DOHH2 (cell line): ENCODE measurements at regions not wholly inside any gene's neighbourhood (a gene's known extent, or its start where the extent isn't known, plus 50 kb on each side); places are given as distances from the start of the nearest gene placed in this dataset.

Source experiments
- H3F3A ChIP-seq: fragments of 200-600 bp; sonication (generic), shearing (Covaris generic); 2 replicates; pipeline ENCODE4 v1.6.0; 2016; ENCODE audit warnings: antibody characterized with exemption, mild to moderate bottlenecking; ENCODE audit not compliant: control insufficient read depth, insufficient read depth
- H3K27ac ChIP-seq: fragments of 200-600 bp; sonication (generic); 2 replicates; pipeline ENCODE4 v1.5.1; 2014; ENCODE audit warnings: low read depth, mild to moderate bottlenecking, low read length, moderate library complexity
- H3K27me3 ChIP-seq: fragments of 200-600 bp; sonication (generic); 2 replicates; pipeline ENCODE4 v1.6.1; 2014; ENCODE audit warnings: mild to moderate bottlenecking, low read length, mixed read lengths; ENCODE audit not compliant: control insufficient read depth
- H3K36me3 ChIP-seq: fragments of 200-600 bp; sonication (generic); 2 replicates; pipeline ENCODE4 v1.6.1; 2014; ENCODE audit warnings: mild to moderate bottlenecking, low read length, moderate library complexity, mixed read lengths; ENCODE audit not compliant: control insufficient read depth
- H3K4me1 ChIP-seq: fragments of 200-600 bp; sonication (generic); 2 replicates; pipeline ENCODE4 v1.6.1; 2014; ENCODE audit warnings: mild to moderate bottlenecking, low read length, mixed read lengths; ENCODE audit not compliant: control insufficient read depth
- H3K4me2 ChIP-seq: fragments of 200-600 bp; sonication (generic); 2 replicates; pipeline ENCODE4 v1.6.0; 2014; ENCODE audit warnings: mild to moderate bottlenecking, low read length, moderate library complexity
- H3K4me3 ChIP-seq: fragments of 200-600 bp; sonication (generic); 2 replicates; pipeline ENCODE4 v1.5.1; 2014; ENCODE audit warnings: mild to moderate bottlenecking, low read length, mixed read lengths
- H3K79me2 ChIP-seq: fragments of 200-600 bp; sonication (generic); 2 replicates; pipeline ENCODE4 v1.6.1; 2014; ENCODE audit warnings: mild to moderate bottlenecking, low read length, mixed read lengths; ENCODE audit not compliant: control insufficient read depth
- H3K9me2 ChIP-seq: fragments of 200-600 bp; sonication (generic); replicated peaks from 2 replicates; pipeline ENCODE4 v1.6.1; 2014; ENCODE audit warnings: mild to moderate bottlenecking, low read length, mixed read lengths; ENCODE audit not compliant: control insufficient read depth
- H3K9me3 ChIP-seq: fragments of 200-600 bp; sonication (generic); 2 replicates; pipeline ENCODE4 v1.6.1; 2014; ENCODE audit warnings: antibody characterized with exemption, low read length, mixed read lengths; ENCODE audit not compliant: control insufficient read depth, insufficient read depth
- H4K20me1 ChIP-seq: fragments of 200-600 bp; sonication (generic); 2 replicates; pipeline ENCODE4 v1.6.0; 2014; ENCODE audit warnings: low read depth, mild to moderate bottlenecking, antibody characterized with exemption, low read length, moderate library complexity; ENCODE audit not compliant: control insufficient read depth, insufficient read depth
- EZH2phosphoT487 ChIP-seq: fragments of 200-600 bp; sonication (generic); IDR thresholded peaks from 2 replicates; pipeline ENCODE4 v1.6.1; 2017; ENCODE audit warnings: borderline replicate concordance, mild to moderate bottlenecking, antibody characterized with exemption, low read length, moderate library complexity, mixed read lengths
- TF ChIP-seq, protein P1 (sequence below): fragments of 200-600 bp; sonication (generic); IDR thresholded peaks from one replicate; pipeline ENCODE4 v1.5.1; 2014; ENCODE audit warnings: antibody characterized with exemption, mild to moderate bottlenecking, low read depth, low read length; ENCODE audit not compliant: poor library complexity, severe bottlenecking

DNA sequence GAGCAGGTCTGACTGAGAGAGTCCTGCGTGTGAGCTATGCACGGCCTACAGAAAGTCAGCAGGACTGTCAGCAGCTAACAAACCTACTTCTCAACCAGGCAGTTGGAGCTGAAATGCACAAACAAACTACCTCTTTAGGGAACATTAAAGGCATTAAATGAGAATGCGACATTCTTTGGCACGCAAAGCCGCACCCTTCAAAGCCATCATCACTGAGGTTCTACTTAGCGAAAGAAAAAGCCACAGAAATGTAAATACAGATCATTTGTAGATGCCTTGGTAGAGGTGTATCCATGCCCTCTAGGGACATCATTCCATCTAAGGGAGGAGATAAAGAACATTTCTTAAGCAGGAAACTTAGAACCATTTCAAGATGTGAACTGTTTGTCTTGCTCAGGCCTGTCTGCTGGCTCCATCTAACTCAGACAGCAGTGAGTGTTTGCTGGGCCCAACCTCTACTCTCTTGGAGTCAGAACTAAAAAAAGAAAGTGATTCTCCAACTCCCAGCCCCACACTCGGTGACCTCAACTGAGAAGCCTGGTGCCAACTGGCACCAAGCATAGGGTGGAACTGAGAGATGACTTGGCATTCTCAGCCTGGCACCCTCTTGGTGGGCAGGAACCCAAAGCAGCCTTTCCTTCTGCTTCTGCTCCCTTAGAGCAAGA is 63.5 kb upstream of the MBIP start:
- no peaks in the 10 kb centered on the region for H3K36me3 ChIP-seq
- no peak for TF ChIP-seq EZH2phosphoT487
- TF ChIP-seq, protein P1, sequence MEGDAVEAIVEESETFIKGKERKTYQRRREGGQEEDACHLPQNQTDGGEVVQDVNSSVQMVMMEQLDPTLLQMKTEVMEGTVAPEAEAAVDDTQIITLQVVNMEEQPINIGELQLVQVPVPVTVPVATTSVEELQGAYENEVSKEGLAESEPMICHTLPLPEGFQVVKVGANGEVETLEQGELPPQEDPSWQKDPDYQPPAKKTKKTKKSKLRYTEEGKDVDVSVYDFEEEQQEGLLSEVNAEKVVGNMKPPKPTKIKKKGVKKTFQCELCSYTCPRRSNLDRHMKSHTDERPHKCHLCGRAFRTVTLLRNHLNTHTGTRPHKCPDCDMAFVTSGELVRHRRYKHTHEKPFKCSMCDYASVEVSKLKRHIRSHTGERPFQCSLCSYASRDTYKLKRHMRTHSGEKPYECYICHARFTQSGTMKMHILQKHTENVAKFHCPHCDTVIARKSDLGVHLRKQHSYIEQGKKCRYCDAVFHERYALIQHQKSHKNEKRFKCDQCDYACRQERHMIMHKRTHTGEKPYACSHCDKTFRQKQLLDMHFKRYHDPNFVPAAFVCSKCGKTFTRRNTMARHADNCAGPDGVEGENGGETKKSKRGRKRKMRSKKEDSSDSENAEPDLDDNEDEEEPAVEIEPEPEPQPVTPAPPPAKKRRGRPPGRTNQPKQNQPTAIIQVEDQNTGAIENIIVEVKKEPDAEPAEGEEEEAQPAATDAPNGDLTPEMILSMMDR = no peak
- no peaks in the 10 kb centered on the region for H3F3A ChIP-seq
- no peaks in the 10 kb centered on the region for H3K9me3 ChIP-seq
- no peaks in the 10 kb centered on the region for H3K27me3 ChIP-seq
- H3K9me2 ChIP-seq = no peaks in the 10 kb centered on the region
- H4K20me1 ChIP-seq = no peaks in the 10 kb centered on the region
- no peak overlapping the region for H3K4me3 ChIP-seq
- no peak overlapping the region for H3K27ac ChIP-seq
- H3K4me2 ChIP-seq = no peak overlapping the region
- H3K79me2 ChIP-seq = no peaks in the 10 kb centered on the region
- H3K4me1 ChIP-seq = no peaks in the 10 kb centered on the region

DNA sequence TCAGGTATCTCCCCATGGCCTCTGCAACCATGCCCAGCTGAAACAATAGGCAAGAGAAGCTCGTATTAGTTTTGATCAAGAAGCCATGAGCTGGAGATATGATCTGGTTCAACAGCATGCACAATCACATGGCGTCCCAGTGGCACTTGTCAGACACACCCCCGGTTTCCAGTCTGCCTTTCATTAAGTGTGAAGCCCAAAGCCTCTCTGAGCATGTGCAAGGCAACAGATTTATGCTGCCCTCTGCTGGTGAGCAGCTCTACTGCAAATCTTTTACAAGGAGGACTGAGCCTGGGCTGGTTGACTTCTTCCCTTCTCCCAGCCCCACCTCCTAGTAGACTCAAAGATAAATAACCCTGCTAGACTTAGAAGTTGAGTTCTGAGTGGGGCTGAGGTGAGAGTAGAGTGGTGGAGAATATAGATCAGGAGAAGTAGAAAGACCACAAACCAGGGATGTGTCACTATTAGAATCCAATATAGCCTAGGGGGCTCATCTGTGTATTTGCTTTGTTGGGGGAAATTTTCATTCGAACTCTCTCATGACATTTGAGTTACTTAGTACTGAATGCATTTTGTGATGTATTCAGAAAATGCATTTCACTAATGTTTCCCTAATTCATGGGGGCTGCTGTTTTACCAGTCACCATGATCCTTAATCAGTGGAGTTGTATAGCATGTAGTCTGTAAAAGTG is 53.7 kb upstream of the MBIP start:
- Histone ChIP-seq H3K36me3 (no peaks in the 10 kb centered on the region), H3K27ac (no peak overlapping the region), H3K9me2 (no peaks in the 10 kb centered on the region), H3K79me2 (no peaks in the 10 kb centered on the region), H3K4me3 (no peak overlapping the region), H3K27me3 (no peaks in the 10 kb centered on the region), H3K4me1 (no peaks in the 10 kb centered on the region), H3K4me2 (no peak overlapping the region), H3F3A (no peaks in the 10 kb centered on the region), H4K20me1 (no peaks in the 10 kb centered on the region), H3K9me3 (no peaks in the 10 kb centered on the region)
- TF ChIP-seq EZH2phosphoT487 = no peak
- TF ChIP-seq, protein P1 = peak; percentile 89
